ENCODE measurements at regions not wholly inside any gene's neighbourhood (a gene's known extent, or its start where the extent isn't known, plus 50 kb on each side); places are given as distances from the start of the nearest gene placed in this dataset.

- TF ChIP-seq CTCF (IDR thresholded peaks at IDR 0.05) (no peak), POLR2A (IDR thresholded peaks at IDR 0.05; ENCODE audit: low read length) (no peak), NPAS2 (CRISPR knock-in tag; IDR thresholded peaks at IDR 0.05; ENCODE audit: borderline replicate concordance) (no peak), HOXA7 (CRISPR knock-in tag; IDR thresholded peaks at IDR 0.05) (no peak), FOSB (CRISPR knock-in tag; IDR thresholded peaks at IDR 0.05) (no peak), ZNF302 (CRISPR knock-in tag; IDR thresholded peaks at IDR 0.05) (no peak)
Measured at GRCh38 chr3:189398656-189399055, 226.9 kb downstream of the TPRG1 start.

Data from A549 (cell line).